CD8-positive, alpha-beta memory T cell (primary cell): ENCODE measurements at regions not wholly inside any gene's neighbourhood (a gene's known extent, or its start where the extent isn't known, plus 50 kb on each side); places are given as distances from the start of the nearest gene placed in this dataset.
"Not testable (repeated sequence)": the region's sequence is repeated elsewhere in the genome, so short reads cannot be mapped to it uniquely, and the experiment has no call there.

ENCODE experiments used
- CTCF ChIA-PET: fragments of 350-600 bp; sonication (Branson Sonifier 250); formaldehyde crosslinking; loops from one replicate; lab custom pipeline; 2021; ENCODE audit warnings: antibody characterized with exemption; lab: Charles Lee
- POLR2A ChIA-PET: fragments of 350-600 bp; sonication (Branson Sonifier 250); formaldehyde crosslinking; loops from one replicate; lab custom pipeline; 2021; ENCODE audit warnings: antibody characterized with exemption; lab: Charles Lee
- DNase-seq, 5 donors: peaks; one replicate each; pipeline versions ENCODE4 v3.0.0 to v3.0.0-alpha.2; 2020 to 2022; ENCODE audit warnings: mixed read lengths in 1 of 5
- H3K27ac ChIP-seq: one replicate; pipeline ENCODE4 v1.7.0; 2013; ENCODE audit warnings: low read depth, mild to moderate bottlenecking, low read length, moderate library complexity
- H3K27me3 ChIP-seq: 2 replicates; pipeline ENCODE4 v1.7.0; 2013; ENCODE audit warnings: low read length, mild to moderate bottlenecking; ENCODE audit not compliant: insufficient read depth, poor library complexity, severe bottlenecking
- H3K36me3 ChIP-seq: 2 replicates; pipeline ENCODE4 v1.7.0; 2013; ENCODE audit warnings: mild to moderate bottlenecking, low read length, moderate library complexity; ENCODE audit not compliant: insufficient read depth
- H3K4me1 ChIP-seq: 2 replicates; pipeline ENCODE4 v1.7.0; 2013; ENCODE audit warnings: mild to moderate bottlenecking, low read length, moderate library complexity; ENCODE audit not compliant: insufficient read depth
- H3K4me3 ChIP-seq: 2 replicates; pipeline ENCODE4 v1.7.0; 2013; ENCODE audit warnings: mild to moderate bottlenecking, low read length
- H3K9me3 ChIP-seq: 2 replicates; pipeline ENCODE4 v1.7.0; 2013; ENCODE audit warnings: mild to moderate bottlenecking, low read length
- H3K27ac Mint-ChIP-seq, 8 donors: one replicate each; pipeline ENCODE4 v1.8.0; 2020 to 2021; ENCODE audit warnings: mixed read lengths in 8 of 8, mild to moderate bottlenecking in 6 of 8, inconsistent platforms in 3 of 8, moderate library complexity in 3 of 8
- H3K27me3 Mint-ChIP-seq, 2 donors: one replicate each; pipeline ENCODE4 v1.8.0; 2020 to 2021; ENCODE audit warnings: mixed read lengths in 2 of 2, mild to moderate bottlenecking in 1 of 2, moderate library complexity in 1 of 2
- H3K36me3 Mint-ChIP-seq, 3 donors: one replicate each; pipeline ENCODE4 v1.8.0; 2020 to 2021; ENCODE audit warnings: mixed read lengths in 3 of 3, inconsistent platforms in 1 of 3, mild to moderate bottlenecking in 1 of 3
- H3K4me1 Mint-ChIP-seq, 3 donors: one replicate each; pipeline ENCODE4 v1.8.0; 2020 to 2021; ENCODE audit warnings: mixed read lengths in 3 of 3, inconsistent platforms in 1 of 3, mild to moderate bottlenecking in 1 of 3
- H3K4me3 Mint-ChIP-seq, 7 donors: one replicate each; pipeline ENCODE4 v1.8.0; 2020 to 2021; ENCODE audit warnings: mixed read lengths in 7 of 7, mild to moderate bottlenecking in 6 of 7, moderate library complexity in 4 of 7, inconsistent platforms in 2 of 7
- H3K9me3 Mint-ChIP-seq, 5 donors: one replicate each; pipeline ENCODE4 v1.8.0; 2020 to 2022; ENCODE audit warnings: mixed read lengths in 5 of 5, mild to moderate bottlenecking in 3 of 5, moderate library complexity in 2 of 5, inconsistent platforms in 1 of 5

GRCh38 chr16:22596445-22597045, 85.9 kb downstream of the NPIPB5 start:
- H3K9me3 Mint-ChIP-seq, H3K27me3 Mint-ChIP-seq, DNase-seq, H3K4me1 Mint-ChIP-seq, H3K27ac ChIP-seq, H3K9me3 ChIP-seq, H3K4me1 ChIP-seq, H3K4me3 Mint-ChIP-seq, H3K27ac Mint-ChIP-seq, POLR2A ChIA-PET, H3K4me3 ChIP-seq, H3K27me3 ChIP-seq, H3K36me3 ChIP-seq, H3K36me3 Mint-ChIP-seq, CTCF ChIA-PET: not testable (repeated sequence)

GRCh38 chr16:22603744-22604143, 93.1 kb downstream of the NPIPB5 start:
- H3K9me3 Mint-ChIP-seq, H3K27ac Mint-ChIP-seq, H3K27me3 Mint-ChIP-seq, H3K27me3 ChIP-seq, H3K4me3 Mint-ChIP-seq, DNase-seq, H3K4me3 ChIP-seq, H3K27ac ChIP-seq, H3K36me3 ChIP-seq, CTCF ChIA-PET, POLR2A ChIA-PET, H3K4me1 ChIP-seq, H3K36me3 Mint-ChIP-seq, H3K4me1 Mint-ChIP-seq, H3K9me3 ChIP-seq: not testable (repeated sequence)

GRCh38 chr16:22606619-22607018, 95.9 kb downstream of the NPIPB5 start:
- H3K9me3 Mint-ChIP-seq, H3K27me3 ChIP-seq, POLR2A ChIA-PET, H3K27ac Mint-ChIP-seq, H3K4me1 ChIP-seq, H3K9me3 ChIP-seq, CTCF ChIA-PET, H3K4me3 ChIP-seq, H3K27me3 Mint-ChIP-seq, DNase-seq, H3K4me3 Mint-ChIP-seq, H3K36me3 Mint-ChIP-seq, H3K36me3 ChIP-seq, H3K27ac ChIP-seq, H3K4me1 Mint-ChIP-seq: not testable (repeated sequence)

- POLR2A ChIA-PET, H3K4me1 ChIP-seq, H3K4me3 Mint-ChIP-seq, H3K27me3 ChIP-seq, H3K4me3 ChIP-seq, H3K27ac Mint-ChIP-seq, H3K9me3 Mint-ChIP-seq, H3K27ac ChIP-seq, H3K36me3 ChIP-seq, H3K36me3 Mint-ChIP-seq, H3K4me1 Mint-ChIP-seq, CTCF ChIA-PET, H3K9me3 ChIP-seq, DNase-seq: not testable (repeated sequence)
- peaks cover 3 to 13% of the 10 kb centered on the region in 2 donors for H3K27me3 Mint-ChIP-seq
Observed at GRCh38 chr16:22609798-22610197, 99.1 kb downstream of the NPIPB5 start.

- H3K27me3 ChIP-seq, H3K36me3 Mint-ChIP-seq, DNase-seq, H3K4me3 Mint-ChIP-seq, POLR2A ChIA-PET, H3K27ac ChIP-seq, H3K36me3 ChIP-seq, H3K9me3 Mint-ChIP-seq, H3K4me1 Mint-ChIP-seq, H3K27ac Mint-ChIP-seq, H3K4me3 ChIP-seq, CTCF ChIA-PET, H3K9me3 ChIP-seq, H3K4me1 ChIP-seq: not testable (repeated sequence)
- peaks cover 3 to 15% of the 10 kb centered on the region in 2 donors for H3K27me3 Mint-ChIP-seq
Observed at GRCh38 chr16:22611128-22611527, 100.4 kb downstream of the NPIPB5 start.

- Mint-ChIP-seq H3K36me3 (peaks cover 0 to 1% (median 0%) of the 10 kb centered on the region in 3 donors), H3K9me3 (no peaks in the 10 kb centered on the region), H3K4me1 (no peaks in the 10 kb centered on the region), H3K4me3 (no peak overlapping the region), H3K27me3 (peaks cover 9 to 34% of the 10 kb centered on the region in 2 donors), H3K27ac (no peak overlapping the region)
- Histone ChIP-seq H3K9me3 (no peaks in the 10 kb centered on the region), H3K27me3 (no peaks in the 10 kb centered on the region), H3K4me1 (no peaks in the 10 kb centered on the region), H3K27ac (no peak overlapping the region), H3K4me3 (no peak overlapping the region), H3K36me3 (no peaks in the 10 kb centered on the region)
- DNase-seq = no peak
- CTCF ChIA-PET = interaction anchor here (0.8 kb wide), 1 partner anchor 12 kb away, joined by 3 read pairs; no protein-coding TSS in a partner anchor
- POLR2A ChIA-PET = no interaction called here
Observed at GRCh38 chr16:22614271-22614947, 103.7 kb downstream of the NPIPB5 start.

GRCh38 chr16:22618842-22619241, 108.2 kb downstream of the NPIPB5 start:
- ChIA-PET POLR2A (no interaction called here), CTCF (no interaction called here)
- H3K27me3 Mint-ChIP-seq = peaks cover 6 to 36% of the 10 kb centered on the region in 2 donors
- no peak overlapping the region for H3K4me3 Mint-ChIP-seq
- H3K9me3 Mint-ChIP-seq = no peaks in the 10 kb centered on the region
- Histone ChIP-seq H3K9me3 (no peaks in the 10 kb centered on the region), H3K4me3 (no peak overlapping the region), H3K27ac (no peak overlapping the region), H3K4me1 (no peaks in the 10 kb centered on the region), H3K36me3 (no peaks in the 10 kb centered on the region), H3K27me3 (no peaks in the 10 kb centered on the region)
- no peak for DNase-seq
- H3K4me1 Mint-ChIP-seq = no peaks in the 10 kb centered on the region
- H3K27ac Mint-ChIP-seq = no peak overlapping the region
- no peaks in the 10 kb centered on the region for H3K36me3 Mint-ChIP-seq

GRCh38 chr16:22621586-22622155, 111.0 kb downstream of the NPIPB5 start:
- Mint-ChIP-seq H3K36me3 (no peaks in the 10 kb centered on the region), H3K4me3 (no peak overlapping the region), H3K27me3 (peaks cover 6 to 20% of the 10 kb centered on the region in 2 donors), H3K9me3 (no peaks in the 10 kb centered on the region), H3K27ac (no peak overlapping the region), H3K4me1 (no peaks in the 10 kb centered on the region)
- H3K36me3 ChIP-seq = no peaks in the 10 kb centered on the region
- no peak for DNase-seq
- no peak overlapping the region for H3K4me3 ChIP-seq
- POLR2A ChIA-PET = no interaction called here
- CTCF ChIA-PET = no interaction called here
- no peak overlapping the region for H3K27ac ChIP-seq
- no peaks in the 10 kb centered on the region for H3K27me3 ChIP-seq
- no peaks in the 10 kb centered on the region for H3K4me1 ChIP-seq
- H3K9me3 ChIP-seq = no peaks in the 10 kb centered on the region
